CD4-positive, alpha-beta T cell treated with Interleukin-15 for 1 hour (primary cell): ENCODE measurements at regions not wholly inside any gene's neighbourhood (a gene's known extent, or its start where the extent isn't known, plus 50 kb on each side); places are given as distances from the start of the nearest gene placed in this dataset.

ENCODE experiments used
- DNase-seq: peaks from one replicate; pipeline ENCODE4 v3.0.0-alpha.2; 2020

DNA sequence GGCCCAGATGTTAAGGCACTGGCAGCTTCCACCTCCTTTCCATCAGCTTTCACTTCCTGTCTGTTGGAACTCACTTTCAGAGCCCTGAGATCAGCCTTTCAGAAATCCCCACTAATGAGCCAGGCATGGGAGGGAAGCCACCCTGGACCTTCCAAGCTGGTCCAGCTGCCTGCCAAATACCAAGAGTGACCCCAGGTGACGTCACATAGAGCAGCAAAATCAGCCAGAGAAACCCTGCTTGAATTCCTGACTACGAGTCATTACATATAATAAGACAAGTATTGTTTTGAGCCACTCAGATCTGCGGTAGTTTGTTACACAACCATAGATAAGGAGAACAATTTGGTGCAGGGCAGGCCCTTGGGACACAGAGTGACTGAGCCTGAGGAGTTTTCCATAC, 556.0 kb upstream of the JAG1 start:
- no peak for DNase-seq

- DNase-seq, result no peak
These were observed 557.2 kb upstream of the JAG1 start for GRCh38 chr20:11230999-11231398.

DNA sequence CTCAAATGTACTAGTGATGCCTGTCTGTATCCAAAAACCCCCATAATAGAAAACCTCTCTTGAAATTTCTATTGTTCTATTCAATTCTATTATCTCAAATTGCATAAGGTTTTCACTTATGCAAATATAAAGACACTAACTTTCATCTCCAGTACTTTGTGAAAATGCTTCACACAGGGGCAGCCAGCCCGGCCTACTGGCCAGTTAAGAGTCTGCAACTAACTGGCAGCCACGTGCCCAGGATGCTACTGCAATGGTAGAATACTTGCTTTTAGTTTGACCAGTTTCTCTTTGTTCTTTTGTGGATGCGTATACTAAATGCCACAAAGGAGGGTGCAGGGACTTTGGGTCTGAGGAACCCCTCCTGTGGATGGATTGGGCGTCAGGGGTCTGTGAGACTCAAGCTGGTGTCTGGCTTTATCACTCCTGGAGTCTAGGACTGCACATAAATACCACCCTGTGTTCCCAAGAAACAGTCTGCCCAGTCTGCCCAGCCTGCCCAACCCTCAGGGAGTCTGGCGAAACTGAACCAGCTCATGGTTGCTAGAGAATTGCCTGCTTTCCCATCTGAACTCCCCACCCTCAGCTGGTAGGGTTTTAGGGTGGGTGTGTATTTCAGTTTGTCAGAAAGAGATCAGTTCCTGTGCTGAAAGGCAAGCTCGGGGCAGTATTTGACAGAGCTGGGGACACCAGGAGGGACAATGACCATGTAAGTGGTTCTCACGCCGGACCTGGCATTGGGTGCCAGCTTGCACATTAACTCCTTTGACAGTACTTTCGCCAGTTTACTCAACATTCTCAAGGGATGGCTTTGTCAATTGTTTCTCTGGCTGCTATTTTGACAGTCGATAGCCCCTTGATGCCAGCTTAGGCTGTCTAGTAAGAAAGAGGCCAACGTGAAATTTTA, 558.2 kb upstream of the JAG1 start:
- DNase-seq, result no peak

- no peak for DNase-seq
These were observed 559.1 kb upstream of the JAG1 start for GRCh38 chr20:11232896-11233295.

DNA sequence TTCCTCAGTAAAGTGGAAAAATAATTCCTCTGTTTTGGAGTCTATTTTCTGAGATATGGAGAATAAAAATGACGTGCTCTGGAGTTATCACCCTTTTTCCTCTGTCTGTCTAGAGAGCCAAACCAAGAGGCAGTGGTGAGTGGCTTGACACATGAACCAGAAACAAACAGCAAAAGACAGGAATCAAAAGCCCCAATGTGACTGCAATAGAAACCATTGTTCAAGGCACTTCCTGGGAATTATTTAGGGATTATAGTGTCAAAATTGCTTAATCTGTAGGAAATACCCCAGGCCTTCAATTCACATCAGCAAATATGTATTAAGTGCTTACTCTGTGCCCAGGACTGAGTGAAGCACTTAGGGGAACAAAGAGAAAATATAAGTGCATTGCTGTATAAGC, 560.4 kb upstream of the JAG1 start:
- DNase-seq, result no peak

GRCh38 chr20:11234608-11235007, 560.8 kb upstream of the JAG1 start:
- DNase-seq, result no peak

DNA sequence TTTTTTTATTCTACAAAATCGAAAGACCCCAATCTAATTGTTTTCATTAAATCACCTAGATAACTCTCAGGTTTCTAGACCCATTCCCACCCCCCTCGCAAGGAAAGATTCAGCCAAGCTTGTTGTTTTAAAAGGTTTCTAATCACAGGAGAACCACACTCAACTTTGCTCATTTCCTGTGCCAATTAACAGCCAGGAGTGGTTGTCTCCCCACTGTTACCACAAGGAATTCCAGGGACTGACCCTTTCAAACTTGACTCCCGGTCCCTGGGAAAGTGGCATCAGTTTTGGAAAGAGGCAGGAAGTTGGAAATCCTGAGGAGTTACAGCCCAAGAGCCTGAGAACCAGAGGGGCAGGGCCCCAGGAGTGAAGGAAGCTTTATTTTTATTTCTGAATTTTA, 561.3 kb upstream of the JAG1 start:
- DNase-seq, result no peak

- no peak for DNase-seq
These were observed 568.5 kb upstream of the JAG1 start for GRCh38 chr20:11242320-11242719.

DNA sequence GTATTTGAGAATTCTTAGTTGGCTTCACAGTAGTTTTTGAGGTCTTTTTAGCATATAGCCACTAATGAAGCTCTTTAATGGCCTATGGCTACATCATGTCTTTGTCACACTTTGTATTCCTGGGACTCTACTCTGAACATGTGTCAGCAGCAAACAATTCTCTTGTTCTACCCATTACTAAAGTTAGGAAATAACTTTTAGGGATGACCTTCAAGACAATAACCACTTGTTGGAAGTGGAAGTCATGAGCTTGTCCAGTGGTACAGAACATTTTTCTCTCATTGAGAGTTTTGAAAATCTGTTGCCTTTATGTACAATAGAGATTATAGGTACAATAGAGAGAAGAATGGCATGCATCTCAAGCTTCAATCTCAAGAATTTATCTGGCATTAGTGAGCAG, 571.6 kb upstream of the JAG1 start:
- no peak for DNase-seq

DNA sequence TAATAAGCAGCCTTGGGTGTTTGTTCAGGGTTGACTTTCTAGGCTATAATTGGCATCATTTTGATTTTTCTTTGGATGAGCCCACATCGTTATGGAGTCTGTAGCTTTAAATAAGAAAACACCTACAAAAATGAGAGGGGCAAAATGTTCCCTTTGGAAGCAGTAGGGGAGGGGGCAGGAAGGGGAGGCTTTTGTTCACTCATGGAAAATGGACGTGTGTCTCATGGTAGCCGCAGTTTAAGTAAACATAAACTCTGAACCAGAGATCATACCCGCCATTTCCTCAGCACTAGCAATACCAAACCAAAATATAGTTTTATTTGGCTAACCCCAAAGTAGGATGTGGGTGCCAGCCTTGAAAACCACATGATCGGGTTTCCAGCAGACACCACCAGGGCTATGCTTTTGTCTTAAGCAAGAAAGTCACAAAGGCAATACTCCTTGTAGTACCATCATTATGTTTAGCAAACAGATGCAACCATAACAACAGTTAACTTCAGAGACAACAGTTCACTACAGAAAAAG, 572.5 kb upstream of the JAG1 start:
- DNase-seq, result no peak

- DNase-seq, result no peak
These were observed 573.5 kb upstream of the JAG1 start for GRCh38 chr20:11247046-11248010.

GRCh38 chr20:11248011-11248409, 574.2 kb upstream of the JAG1 start:
- DNase-seq, result no peak

- no peak for DNase-seq
These were observed 575.2 kb upstream of the JAG1 start for GRCh38 chr20:11248687-11249638.

DNA sequence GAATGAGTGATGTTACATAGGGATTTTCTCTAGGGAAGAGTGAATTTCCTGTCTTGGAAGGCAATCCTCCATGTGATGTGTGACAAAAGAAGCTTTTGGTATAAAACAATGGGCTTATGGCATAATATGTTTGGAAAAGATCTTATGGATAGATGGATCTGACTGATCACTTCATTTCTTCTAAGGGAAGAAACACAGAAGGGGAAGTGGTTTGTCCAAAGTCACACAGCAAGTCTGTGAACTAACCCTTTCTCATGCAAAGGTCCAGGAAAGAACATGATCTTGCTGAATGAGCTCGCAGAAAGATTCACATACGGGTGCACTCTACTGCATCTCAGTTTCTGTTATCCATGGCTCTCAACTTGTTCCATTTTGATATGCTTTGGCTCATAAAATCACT, 575.9 kb upstream of the JAG1 start:
- no peak for DNase-seq

DNA sequence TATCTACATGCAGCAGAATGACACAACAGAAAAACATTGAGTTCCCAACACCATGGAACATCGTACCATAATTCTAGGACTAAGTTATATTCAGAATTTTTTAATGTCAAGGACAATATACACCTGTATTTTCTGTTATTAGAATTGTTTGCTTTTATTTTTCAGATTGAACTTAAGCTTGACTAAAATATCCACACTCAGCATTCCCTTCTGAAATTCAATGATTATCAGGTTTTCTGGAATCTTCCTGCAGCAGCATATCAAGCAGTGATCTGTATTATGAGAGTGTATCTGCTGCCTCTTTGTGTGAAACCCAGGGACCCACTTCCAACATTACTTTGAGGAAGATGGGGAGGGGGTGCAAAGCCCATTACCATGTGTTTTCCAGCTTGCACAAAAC, 578.6 kb upstream of the JAG1 start:
- DNase-seq, result no peak

- DNase-seq, result no peak
These were observed 581.7 kb upstream of the JAG1 start for GRCh38 chr20:11255455-11255854.

DNA sequence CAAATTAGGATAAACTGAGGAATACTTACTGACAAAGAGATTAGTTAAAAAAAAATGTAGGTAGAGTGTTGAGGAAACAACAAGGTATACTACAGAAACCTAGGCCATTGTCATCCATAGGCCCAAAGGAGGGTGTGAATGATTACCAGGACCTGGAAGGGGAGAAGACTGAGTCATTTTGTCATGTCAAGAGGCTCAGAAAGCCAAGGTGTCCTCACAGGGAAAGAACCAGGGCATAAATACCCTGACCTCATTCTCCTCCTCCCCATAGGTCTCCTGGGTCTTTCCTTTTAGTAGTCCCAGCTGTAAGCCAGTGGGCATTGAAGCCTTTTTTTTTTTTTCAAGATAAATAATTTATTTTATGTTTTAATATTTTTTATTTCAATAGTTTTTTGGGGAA, 582.1 kb upstream of the JAG1 start:
- no peak for DNase-seq

DNA sequence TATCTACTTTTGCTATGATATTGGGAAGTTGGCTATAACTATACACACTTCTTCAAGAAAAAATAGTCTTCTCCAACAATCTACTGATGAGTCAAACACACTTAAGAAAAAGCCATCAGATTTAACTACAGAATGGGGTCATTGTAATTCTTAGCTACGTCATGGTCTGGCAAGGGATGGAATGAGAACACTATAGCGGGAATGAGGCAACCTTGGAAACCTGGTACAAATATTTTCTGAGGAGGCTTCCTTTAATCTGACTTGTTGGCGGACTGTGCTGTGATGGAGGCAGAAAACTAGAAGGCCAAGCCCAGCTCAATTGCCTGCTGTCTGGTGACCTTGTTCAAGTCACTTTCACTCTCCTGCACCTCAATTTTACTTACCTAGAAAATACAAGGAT, 586.8 kb upstream of the JAG1 start:
- no peak for DNase-seq

DNA sequence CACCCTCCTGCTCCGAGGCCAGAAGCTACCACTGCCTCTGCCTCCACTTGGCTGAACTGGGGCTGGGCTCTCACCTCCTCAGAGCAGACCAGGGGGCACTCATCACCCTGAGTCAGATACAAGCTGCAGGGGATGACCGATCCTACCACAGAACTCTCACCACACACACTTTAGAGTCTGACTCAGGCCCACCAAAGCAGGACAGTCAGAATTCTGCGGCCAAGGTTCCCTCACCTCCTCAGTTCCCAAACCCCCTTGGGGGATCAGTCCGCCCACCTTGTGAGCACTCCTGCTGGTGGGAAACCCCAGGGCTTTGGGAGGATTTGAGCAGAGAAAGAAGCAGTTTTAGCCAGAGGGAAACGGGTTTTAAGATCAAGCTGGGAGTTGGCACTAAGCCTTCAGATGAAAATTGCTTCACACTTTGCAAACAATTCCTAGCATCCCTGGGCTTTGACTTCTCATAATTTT, 587.8 kb upstream of the JAG1 start:
- DNase-seq, result no peak

DNA sequence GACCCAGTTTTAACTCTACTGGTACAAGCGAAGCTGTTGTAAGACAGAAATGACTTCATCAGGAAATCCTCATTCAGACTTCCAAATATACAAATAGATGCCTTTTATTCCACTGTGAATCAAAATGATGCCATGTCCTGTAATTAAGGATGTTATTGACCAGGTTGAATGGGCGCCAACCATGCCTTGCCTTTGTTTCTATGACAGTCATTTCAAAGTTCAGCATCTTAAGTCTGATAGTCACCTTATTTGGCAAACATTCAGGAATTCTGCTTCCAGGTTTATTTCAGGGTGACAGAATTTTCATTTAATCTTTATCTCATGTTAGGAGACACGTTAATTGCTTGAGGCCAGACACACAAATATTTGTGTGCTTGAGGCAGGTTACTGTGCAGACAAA, 592.8 kb upstream of the JAG1 start:
- no peak for DNase-seq

- DNase-seq, result no peak
These were observed 593.4 kb upstream of the JAG1 start for GRCh38 chr20:11267131-11267761.
